HFF-Myc (cell line): ENCODE measurements at regions not wholly inside any gene's neighbourhood (a gene's known extent, or its start where the extent isn't known, plus 50 kb on each side); places are given as distances from the start of the nearest gene placed in this dataset.

Experiments used
- DNase-seq: peaks from one replicate; pipeline ENCODE4 v3.0.0-alpha.2; 2011; ENCODE audit warnings: low read depth; ENCODE audit errors: extremely low read depth
- H3K4me3 ChIP-seq: replicated peaks from 2 replicates; pipeline ENCODE4 v1.5.1; 2011; ENCODE audit warnings: low read depth, mild to moderate bottlenecking, control low read depth, low read length
- CTCF ChIP-seq: IDR thresholded peaks from 2 replicates; pipeline ENCODE4 v1.5.1; 2012; ENCODE audit warnings: mild to moderate bottlenecking, low read depth, low read length, control low read depth; ENCODE audit errors: missing control alignments

DNA sequence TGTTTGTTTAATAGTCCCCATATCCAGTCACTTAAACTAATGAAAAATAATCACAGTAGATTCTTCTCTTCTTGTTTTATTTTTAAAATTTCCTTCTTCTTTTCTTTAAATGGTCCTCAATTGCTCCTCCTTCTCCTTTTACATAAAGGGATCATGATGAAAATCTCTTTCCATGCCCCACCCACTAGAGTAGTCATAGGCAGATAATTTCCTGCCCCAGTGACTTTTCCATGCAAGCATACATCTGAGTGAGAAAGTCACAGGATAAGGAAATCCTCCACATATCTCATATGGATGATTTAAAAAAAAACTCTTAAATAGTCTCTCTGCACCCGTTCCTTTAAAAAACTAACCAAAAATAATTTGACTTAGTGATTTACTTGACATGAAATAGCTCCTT lies 552.3 kb upstream of the SETBP1 start:
- no peak for DNase-seq

DNA sequence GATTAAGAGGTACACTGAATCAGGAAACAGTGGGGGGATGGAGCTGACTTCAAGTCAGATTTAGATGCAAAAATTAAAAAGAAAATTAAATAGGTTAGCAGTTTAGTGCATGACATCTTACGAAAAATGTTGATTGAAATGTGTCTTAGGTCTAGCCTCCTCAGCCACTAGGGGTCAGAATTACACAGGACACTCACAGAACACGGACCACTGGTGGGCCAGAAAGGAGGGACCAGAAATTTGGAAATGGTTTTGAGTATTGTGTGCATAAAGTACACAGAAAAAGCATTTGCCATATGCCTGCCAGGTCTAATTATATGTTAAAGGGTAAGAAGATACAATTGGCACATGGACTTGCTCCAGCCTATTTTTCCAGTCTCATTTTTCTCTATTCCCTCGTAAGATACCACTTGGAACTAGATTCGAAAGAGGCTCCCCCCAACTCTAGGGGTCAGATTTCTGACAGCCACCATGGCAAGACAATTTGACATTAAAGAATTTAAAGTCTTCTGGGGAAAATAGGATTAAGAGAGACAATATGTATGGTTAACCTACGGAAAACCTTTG lies 550.2 kb upstream of the SETBP1 start:
- no peak for DNase-seq
- no peak overlapping the region for H3K4me3 ChIP-seq
- peak; percentile 65 for TF ChIP-seq CTCF

More for the DNA sequence above, 552.3 kb upstream of the SETBP1 start:
- TF ChIP-seq CTCF, result no peak
- H3K4me3 ChIP-seq, result no peak overlapping the region

DNA sequence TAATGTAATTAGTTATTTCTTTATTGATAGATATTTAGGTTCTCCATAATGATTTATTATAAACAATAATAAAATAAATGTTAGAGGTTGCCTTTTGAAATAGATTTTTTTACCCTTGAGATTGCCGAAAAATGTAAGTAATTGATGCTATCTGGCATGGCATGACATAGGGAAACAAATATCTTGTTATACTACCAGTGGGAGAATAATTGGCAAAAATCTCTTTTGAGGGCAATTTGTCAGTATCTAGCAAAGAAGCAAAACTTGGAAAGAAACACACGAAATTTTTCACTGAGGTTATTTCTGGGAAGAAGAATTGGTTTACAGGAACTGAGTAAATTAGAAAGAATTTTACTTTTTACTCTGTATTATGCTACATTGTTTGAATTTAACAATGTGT lies 547.2 kb upstream of the SETBP1 start:
- no peak for DNase-seq
- TF ChIP-seq CTCF, result no peak
- H3K4me3 ChIP-seq, result no peak overlapping the region

DNA sequence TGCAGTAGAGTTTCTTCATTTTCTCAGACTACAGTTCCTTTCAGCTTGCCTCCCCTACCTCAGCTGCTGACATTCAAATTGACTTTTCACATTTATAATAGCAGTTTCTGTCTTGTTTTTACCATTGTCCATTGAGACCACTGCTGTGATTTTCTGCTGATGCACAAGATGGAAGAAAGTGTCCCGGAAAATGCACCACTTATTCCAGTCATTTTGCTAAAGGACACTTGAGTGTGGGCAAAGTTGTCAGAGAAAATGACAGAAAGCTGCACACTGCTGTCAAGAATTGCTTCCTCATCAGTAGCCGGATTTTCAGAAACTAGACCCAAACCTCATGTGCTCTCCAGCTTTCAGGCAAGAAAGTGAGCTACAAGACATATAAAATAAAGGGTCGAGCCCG lies 546.2 kb upstream of the SETBP1 start:
- no peak for TF ChIP-seq CTCF
- no peak overlapping the region for H3K4me3 ChIP-seq
- DNase-seq, result no peak

- TF ChIP-seq CTCF, result no peak
- DNase-seq, result no peak
These were observed 544.9 kb upstream of the SETBP1 start for GRCh38 chr18:44135741-44136140.

GRCh38 chr18:44136326-44136725 lies 544.4 kb upstream of the SETBP1 start:
- no peak for DNase-seq
- no peak for TF ChIP-seq CTCF
- H3K4me3 ChIP-seq, result no peak overlapping the region

More at GRCh38 chr18:44135741-44136140, 544.9 kb upstream of the SETBP1 start:
- H3K4me3 ChIP-seq, result no peak overlapping the region

DNA sequence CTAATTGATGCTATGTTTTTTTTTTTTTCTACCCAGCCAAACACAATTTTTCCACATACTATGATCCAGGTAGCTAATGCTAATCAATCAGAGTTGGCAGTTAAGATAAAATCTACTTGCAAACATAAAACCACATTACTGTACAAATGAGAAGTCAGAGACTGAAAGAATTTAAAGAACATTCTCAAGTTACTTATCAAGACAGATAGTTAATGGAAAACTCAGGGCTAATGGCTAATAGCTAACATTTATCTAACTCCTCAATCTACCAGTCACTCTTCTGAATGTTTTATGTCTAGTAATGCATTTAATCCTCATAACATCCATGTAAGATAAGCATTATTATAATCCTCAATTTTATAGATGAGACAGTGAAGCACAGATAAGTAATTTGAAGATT lies 537.6 kb upstream of the SETBP1 start:
- H3K4me3 ChIP-seq, result no peak overlapping the region
- DNase-seq, result no peak
- no peak for TF ChIP-seq CTCF
